ENCODE measurements at regions not wholly inside any gene's neighbourhood (a gene's known extent, or its start where the extent isn't known, plus 50 kb on each side); places are given as distances from the start of the nearest gene placed in this dataset.

DNA sequence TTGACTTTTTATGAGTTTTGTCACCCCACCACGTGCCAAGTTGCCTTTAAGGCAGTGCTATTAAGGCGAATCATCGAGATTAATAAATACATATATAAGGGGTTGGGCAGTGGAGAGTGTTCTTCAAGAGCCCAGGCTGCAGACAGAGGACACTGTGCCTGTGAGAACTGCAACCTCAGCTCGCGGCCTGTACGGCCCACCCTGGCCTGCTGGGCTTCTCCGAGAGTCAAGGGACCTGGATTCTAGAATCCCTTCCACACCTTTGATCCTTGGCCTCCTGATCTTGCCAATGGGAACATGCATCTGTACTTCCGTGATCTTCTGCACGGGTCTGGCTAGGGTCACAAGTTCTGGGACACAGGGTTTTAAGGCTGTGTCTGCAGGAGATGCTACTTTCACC, 54.5 kb downstream of the IRX5 start:
- POLR2A ChIA-PET = no interaction called here
- TF ChIP-seq, protein P1, sequence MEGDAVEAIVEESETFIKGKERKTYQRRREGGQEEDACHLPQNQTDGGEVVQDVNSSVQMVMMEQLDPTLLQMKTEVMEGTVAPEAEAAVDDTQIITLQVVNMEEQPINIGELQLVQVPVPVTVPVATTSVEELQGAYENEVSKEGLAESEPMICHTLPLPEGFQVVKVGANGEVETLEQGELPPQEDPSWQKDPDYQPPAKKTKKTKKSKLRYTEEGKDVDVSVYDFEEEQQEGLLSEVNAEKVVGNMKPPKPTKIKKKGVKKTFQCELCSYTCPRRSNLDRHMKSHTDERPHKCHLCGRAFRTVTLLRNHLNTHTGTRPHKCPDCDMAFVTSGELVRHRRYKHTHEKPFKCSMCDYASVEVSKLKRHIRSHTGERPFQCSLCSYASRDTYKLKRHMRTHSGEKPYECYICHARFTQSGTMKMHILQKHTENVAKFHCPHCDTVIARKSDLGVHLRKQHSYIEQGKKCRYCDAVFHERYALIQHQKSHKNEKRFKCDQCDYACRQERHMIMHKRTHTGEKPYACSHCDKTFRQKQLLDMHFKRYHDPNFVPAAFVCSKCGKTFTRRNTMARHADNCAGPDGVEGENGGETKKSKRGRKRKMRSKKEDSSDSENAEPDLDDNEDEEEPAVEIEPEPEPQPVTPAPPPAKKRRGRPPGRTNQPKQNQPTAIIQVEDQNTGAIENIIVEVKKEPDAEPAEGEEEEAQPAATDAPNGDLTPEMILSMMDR (IDR thresholded peaks at IDR 0.05) = no peak
- TF ChIP-seq SIN3A (IDR thresholded peaks at IDR 0.05; ENCODE audit: borderline replicate concordance, insufficient read depth, low read depth, low read length) = no peak
- TF ChIP-seq, protein P2, sequence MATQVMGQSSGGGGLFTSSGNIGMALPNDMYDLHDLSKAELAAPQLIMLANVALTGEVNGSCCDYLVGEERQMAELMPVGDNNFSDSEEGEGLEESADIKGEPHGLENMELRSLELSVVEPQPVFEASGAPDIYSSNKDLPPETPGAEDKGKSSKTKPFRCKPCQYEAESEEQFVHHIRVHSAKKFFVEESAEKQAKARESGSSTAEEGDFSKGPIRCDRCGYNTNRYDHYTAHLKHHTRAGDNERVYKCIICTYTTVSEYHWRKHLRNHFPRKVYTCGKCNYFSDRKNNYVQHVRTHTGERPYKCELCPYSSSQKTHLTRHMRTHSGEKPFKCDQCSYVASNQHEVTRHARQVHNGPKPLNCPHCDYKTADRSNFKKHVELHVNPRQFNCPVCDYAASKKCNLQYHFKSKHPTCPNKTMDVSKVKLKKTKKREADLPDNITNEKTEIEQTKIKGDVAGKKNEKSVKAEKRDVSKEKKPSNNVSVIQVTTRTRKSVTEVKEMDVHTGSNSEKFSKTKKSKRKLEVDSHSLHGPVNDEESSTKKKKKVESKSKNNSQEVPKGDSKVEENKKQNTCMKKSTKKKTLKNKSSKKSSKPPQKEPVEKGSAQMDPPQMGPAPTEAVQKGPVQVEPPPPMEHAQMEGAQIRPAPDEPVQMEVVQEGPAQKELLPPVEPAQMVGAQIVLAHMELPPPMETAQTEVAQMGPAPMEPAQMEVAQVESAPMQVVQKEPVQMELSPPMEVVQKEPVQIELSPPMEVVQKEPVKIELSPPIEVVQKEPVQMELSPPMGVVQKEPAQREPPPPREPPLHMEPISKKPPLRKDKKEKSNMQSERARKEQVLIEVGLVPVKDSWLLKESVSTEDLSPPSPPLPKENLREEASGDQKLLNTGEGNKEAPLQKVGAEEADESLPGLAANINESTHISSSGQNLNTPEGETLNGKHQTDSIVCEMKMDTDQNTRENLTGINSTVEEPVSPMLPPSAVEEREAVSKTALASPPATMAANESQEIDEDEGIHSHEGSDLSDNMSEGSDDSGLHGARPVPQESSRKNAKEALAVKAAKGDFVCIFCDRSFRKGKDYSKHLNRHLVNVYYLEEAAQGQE (IDR thresholded peaks at IDR 0.05; ENCODE audit: insufficient read depth in 1 of 2, low read depth in 2 of 2, low read length in 1 of 2) = no peak
- BruUV-seq (replicated peaks) = no TSS peak
- H3K36me3 ChIP-seq (ENCODE audit: control insufficient read depth, insufficient read depth, low read length) = no peaks in the 10 kb centered on the region
- CTCF ChIA-PET = interaction anchor here (0.5 kb wide), 1 partner anchor 27 kb away, joined by 4 read pairs; no protein-coding TSS in a partner anchor
- H3K27me3 ChIP-seq (ENCODE audit: control insufficient read depth, insufficient read depth, low read length) = no peaks in the 10 kb centered on the region
- intact Hi-C loops (cut with micrococcal nuclease; ENCODE audit: unreplicated experiment) = no loop called here
- H3K27ac ChIP-seq (ENCODE audit: low read length) = no peak overlapping the region
- DNase-seq (ENCODE audit: low read depth, low spot score) (no peak), ATAC-seq (no peak)
- no peak overlapping the region for H3K4me3 ChIP-seq (ENCODE audit: low read depth in 2 of 2, low read length in 2 of 2)
- in situ Hi-C loops (cut with HindIII; ENCODE audit: low pct_unique_long_range_greater_than_20kb, low sequenced_read_pairs) = no loop called here
- no peaks in the 10 kb centered on the region for H3K4me1 ChIP-seq (ENCODE audit: control insufficient read depth, insufficient read depth, low read length)
- no peaks in the 10 kb centered on the region for H3K9me3 ChIP-seq (ENCODE audit: control insufficient read depth, insufficient read depth, low read depth, low read length)

DNA sequence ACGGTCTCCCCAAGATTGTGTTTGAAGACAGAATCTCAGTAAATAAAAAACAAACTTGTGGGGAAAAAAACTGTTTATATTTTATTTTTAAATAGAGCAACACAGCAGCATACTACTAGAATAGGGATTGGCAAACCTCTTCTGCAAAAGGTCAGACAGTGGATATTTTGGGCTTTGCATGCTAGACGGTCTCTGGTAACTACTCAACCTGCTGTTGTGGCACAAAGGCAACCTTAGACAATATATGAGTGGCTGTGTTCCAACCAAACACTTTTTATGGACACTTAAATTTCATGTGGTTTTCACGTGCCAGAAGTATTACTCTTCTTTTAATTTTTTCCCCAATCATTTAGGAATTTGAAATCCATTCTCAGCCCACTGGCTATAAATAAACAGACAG, 55.0 kb downstream of the IRX5 start:
- H3K4me1 ChIP-seq (ENCODE audit: control insufficient read depth, insufficient read depth, low read length) = no peaks in the 10 kb centered on the region
- in situ Hi-C loops (cut with HindIII; ENCODE audit: low pct_unique_long_range_greater_than_20kb, low sequenced_read_pairs) (no loop called here), intact Hi-C loops (cut with micrococcal nuclease; ENCODE audit: unreplicated experiment) (no loop called here)
- ChIA-PET POLR2A (no interaction called here), CTCF (no interaction called here)
- no peaks in the 10 kb centered on the region for H3K36me3 ChIP-seq (ENCODE audit: control insufficient read depth, insufficient read depth, low read length)
- TF ChIP-seq SIN3A (IDR thresholded peaks at IDR 0.05; ENCODE audit: borderline replicate concordance, insufficient read depth, low read depth, low read length) (no peak), TCF7L2 (IDR thresholded peaks at IDR 0.05; ENCODE audit: low read depth, low read length) (no peak), POLR2AphosphoS5 (IDR thresholded peaks at IDR 0.05; ENCODE audit: low read depth, low read length) (no peak)
- TF ChIP-seq, protein P1 (IDR thresholded peaks at IDR 0.05) = no peak
- TF ChIP-seq, protein P2 (IDR thresholded peaks at IDR 0.05; ENCODE audit: insufficient read depth in 1 of 2, low read depth in 2 of 2, low read length in 1 of 2) = no peak
- no peak overlapping the region for H3K4me3 ChIP-seq (ENCODE audit: low read depth in 2 of 2, low read length in 2 of 2)
- BruUV-seq (replicated peaks) = no TSS peak
- no peaks in the 10 kb centered on the region for H3K27me3 ChIP-seq (ENCODE audit: control insufficient read depth, insufficient read depth, low read length)
- no peak for DNase-seq (ENCODE audit: low read depth, low spot score)
- H3K27ac ChIP-seq (ENCODE audit: low read length) = no peak overlapping the region
- no peaks in the 10 kb centered on the region for H3K9me3 ChIP-seq (ENCODE audit: control insufficient read depth, insufficient read depth, low read depth, low read length)
- ATAC-seq = no peak

Data from Panc1 (cell line).